GM18520 (cell line): ENCODE measurements at regions not wholly inside any gene's neighbourhood (a gene's known extent, or its start where the extent isn't known, plus 50 kb on each side); places are given as distances from the start of the nearest gene placed in this dataset.

ENCODE experiments used
- ATAC-seq: cut with Tn5 transposase; IDR thresholded peaks from one replicate; pipeline ENCODE4 v1.9.1; 2021; ENCODE audit not compliant: unreplicated experiment

GRCh38 chr9:107650995-107651394 lies 161.4 kb upstream of the KLF4 start:
- ATAC-seq: no peak

DNA sequence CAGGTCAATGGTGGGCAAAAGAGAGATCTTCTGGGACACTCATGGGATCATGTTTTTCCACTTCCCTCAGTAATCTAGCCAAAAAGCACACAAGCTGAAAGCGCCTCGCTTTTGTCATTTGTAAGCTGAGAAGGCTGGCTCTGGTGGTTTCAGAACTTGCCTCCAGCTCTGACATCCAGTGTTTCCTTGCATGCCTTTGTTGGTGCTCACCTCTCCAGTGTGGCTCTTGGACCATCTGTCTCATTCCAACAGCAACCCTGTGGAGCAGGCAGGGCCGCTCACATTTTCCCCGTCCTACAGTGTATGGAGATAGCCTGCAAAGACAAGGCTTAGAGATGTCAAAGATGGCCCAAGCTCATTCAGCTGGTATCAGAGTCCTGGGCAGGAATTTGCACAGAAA lies 160.8 kb upstream of the KLF4 start:
- no peak for ATAC-seq

- ATAC-seq: no peak
These were observed 158.7 kb upstream of the KLF4 start for GRCh38 chr9:107648153-107648715.

GRCh38 chr9:107647611-107648010 lies 158.0 kb upstream of the KLF4 start:
- ATAC-seq: no peak

DNA sequence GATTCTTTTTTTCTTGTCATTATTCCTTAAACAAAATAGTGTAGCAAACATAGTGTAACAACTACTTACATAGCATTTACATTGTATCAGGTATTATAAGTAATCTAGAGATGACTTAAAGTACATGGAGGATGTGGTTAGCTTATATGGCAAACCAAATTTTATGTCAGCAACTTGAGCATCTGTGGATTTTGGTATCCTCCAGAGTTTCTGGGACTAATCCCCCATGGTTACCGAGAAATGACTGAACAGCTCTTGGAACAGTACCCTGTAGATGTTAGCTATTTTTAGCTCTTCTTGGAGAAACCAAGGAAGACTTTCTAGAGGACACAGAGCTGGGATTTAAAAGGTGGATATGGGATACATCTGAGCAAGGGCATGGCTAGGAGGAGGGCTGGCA lies 157.6 kb upstream of the KLF4 start:
- ATAC-seq: no peak

DNA sequence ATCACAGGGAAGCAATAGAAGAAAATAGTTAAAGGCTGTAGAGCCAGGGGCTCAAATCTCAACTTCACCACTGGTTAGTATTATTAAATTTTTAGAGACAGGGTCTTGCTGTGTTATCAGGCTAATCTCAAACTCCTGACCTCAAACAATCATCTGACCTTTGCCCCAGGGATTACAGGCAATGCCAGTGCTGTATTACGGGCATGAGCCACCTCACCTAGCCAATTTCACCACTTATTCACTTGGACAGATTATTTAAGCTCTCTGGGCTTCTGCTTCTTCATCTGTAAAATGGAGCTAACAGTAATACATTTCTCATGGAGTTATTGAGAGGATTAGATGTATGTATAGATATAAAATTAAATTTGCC lies 155.9 kb upstream of the KLF4 start:
- no peak for ATAC-seq

DNA sequence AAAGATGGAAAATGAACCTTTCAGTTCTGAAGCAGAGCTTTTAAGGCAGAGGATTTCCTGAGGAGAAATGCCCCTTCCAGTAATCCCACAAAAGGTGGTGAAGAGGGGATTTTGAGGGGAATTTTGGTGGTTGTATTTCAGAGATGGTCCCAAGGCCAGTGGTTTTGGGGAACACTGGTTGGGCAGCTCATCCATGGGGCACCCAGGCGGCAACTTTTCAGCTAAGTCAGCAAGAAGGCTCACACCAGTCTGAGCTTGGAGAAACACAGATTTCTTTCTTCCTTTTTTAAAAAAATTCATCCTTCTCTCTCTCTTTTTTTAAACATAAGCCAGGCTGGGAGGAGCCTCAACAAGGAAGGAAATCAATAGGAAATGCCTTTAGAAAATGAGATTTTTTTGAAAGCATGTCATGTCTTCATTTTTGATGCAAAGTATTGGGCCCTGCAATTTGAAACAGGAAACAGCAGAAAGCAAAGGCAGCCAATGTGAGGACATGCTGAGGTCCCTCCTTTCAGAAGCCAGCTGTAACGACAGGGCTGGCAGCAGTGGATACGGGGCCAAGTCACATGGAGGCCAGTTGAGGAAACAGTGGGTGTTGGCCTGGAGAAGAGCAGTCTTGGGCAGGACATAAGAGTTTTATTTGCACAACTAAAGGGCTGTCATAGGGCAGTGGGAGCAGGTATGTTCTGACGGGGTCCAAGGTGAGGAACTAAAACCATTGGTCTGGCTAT lies 155.3 kb upstream of the KLF4 start:
- ATAC-seq: no peak

GRCh38 chr9:107639426-107639825 lies 149.9 kb upstream of the KLF4 start:
- ATAC-seq: no peak

DNA sequence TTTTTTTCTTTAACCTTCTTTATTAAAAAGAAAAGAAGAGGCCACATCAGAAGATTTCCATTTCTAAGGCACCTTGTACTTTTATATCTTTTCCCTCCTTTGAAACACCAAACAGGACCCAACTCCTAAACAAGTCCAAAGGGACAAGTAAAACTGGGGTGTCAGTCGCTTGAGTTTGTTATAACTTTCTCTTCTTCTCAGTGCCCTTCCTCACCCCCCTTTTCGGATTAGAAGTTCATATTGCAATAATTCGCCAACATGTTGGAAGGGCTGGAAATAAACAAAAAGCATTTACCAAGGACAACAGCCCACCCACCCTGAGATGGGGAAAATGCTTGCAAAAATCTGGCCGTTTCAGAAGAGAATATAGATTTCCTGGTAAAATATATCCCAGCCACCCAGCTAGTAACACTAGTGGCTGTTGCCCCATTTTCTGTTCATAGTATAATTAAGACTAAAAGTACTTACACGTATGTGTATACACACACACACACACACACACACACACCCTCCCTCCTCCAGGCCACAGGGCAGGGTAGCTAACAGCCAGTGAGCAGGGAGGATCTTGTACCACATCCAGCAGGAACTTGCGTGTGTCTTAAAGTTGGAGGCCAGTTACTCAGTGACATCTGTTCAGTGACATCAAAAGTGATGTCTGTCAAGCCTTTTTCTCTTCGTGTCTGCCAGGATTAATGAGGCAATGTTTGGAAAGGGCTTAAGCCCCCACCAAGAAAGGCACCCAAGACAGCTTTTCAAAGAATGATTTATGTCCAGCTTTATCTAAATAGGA lies 149.1 kb upstream of the KLF4 start:
- no peak for ATAC-seq

DNA sequence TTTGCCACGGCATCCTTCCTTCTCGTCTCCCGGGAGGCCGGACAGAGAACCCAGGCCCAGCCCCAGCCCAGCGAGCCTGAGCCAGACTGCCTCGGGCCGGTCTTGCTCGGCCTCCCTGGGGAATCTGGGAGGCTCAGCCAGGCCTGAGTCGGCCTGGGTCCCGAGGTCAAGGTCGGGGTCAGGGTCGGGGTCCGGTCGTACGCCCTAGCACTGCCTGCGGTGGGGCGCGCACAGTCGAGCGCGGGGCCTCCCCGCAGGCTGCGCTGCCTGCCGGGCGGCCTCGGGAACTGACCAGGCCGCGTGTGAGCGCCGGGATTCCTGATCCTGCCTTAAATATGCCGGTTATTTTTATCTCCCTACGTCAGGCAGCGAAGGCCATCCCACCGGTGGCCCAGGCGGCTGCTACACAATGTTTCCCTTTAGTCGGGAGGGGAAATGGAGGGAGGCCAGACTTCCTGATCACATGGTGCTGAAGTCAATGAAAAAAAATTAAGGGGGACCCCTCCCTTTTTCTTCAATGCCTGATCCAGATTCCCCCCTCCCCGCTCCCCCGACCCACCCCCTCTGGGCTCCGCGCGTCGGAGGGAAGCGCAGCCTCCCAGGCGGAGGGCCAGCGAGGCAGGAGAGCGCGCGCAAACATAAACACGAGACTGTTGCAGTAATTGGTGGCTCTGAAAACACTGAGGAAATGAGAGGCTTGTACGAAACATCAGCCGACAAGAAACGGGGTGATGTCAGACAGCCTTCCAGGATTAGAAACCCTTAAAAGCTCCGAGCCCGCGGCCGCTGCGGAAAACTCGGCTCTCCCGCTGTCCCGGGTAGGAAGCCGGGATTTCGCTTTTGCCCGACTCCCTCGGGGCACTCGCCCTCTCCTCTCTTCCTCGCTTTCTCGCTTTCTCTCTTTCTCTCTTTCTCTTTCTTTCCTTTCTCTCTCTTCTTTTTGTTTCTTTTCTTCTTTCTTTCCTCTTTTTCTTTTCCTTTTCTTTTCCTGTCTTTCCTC lies 148.2 kb upstream of the KLF4 start:
- ATAC-seq: no peak

GRCh38 chr9:107636571-107637381 lies 147.2 kb upstream of the KLF4 start:
- no peak for ATAC-seq

DNA sequence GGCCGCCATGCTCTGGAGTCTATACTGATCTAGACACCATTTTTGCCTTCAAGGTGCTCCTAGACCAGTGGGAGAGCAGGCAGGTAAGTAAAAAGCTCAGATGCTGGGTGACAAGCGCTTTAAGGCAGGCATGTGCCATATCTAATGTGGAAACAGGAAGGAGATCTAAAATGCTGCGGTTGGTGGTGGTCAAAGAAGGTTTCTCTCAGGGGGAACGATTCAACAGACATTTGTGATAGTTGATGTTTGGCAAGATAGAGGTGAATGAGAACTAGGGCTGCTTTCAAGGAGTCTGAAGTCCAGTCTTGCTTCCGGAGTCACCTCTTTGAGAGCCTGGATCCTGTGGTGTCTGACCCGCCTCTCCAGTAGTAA lies 146.2 kb upstream of the KLF4 start:
- ATAC-seq: no peak

DNA sequence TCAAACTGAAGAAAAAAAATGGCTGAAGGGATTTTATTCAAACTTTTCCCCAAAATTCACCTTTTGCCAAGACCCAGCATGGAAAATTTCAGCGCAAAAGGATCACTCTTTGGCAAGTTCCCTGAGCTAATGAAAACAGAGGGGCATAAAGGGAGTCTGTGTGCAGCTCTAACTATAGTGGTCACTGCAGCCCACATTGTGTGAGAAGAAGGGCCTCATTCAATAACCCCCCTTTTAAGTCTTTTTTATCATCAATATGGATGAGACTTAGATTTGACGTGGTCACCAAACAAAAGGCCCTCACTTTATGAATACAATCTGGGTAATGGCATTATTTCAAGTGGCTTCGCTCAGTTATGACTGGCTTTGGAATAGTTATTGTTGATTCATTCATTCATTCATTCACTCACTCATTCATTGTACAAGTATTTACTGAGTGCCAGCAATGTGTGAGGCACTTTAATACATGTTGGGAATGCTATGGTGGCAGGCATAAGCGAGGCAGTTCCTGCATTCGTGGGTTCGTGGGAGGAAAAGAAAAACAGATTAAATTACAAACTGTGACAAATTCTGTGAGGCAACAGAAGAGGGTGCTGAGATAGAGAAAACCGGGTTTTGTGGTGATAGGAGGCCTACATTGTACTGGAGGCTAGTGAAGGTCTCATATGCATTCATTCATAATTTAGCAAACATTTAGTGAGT lies 145.7 kb upstream of the KLF4 start:
- no peak for ATAC-seq

DNA sequence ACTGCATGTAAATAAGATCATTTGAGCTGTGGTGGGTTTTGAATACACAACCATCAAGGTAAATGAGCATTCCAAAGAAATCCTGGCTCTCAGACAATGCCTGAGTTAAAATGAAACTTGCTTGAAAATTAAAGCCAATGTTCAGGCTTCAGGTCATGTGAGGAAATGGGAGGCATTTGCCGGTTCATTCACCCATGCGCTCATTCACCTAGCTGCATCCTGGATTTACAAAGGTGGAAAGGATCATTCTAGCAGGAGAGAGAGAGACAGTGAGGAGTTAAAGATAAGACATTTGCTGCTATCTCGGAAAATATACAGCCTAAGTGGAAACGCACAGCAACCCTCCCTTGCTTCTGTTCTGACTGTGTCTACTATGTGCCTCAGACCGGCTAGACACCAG lies 143.8 kb upstream of the KLF4 start:
- ATAC-seq: no peak

GRCh38 chr9:107632661-107633060 lies 143.1 kb upstream of the KLF4 start:
- no peak for ATAC-seq

DNA sequence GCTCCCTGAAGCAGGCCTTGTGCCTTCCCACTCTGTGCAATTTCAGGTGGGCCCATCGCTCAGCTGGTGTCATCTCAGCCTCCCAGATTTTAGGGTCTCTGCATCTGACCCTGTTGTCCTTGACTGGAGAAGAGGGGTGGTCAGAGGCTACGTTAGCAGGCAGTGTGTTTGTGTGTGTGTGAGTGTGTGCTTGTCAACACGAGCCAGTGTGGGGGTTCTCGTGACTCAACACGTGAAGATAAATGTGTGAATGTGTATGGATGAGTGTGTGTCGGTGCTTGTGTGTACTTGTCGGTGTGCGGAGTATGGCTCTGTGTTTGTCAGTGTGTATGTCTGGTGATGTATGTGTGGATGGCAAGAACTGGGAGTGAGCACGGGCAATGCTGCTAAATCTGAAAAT lies 142.6 kb upstream of the KLF4 start:
- ATAC-seq: no peak

GRCh38 chr9:107631788-107632187 lies 142.2 kb upstream of the KLF4 start:
- ATAC-seq: no peak

- no peak for ATAC-seq
These were observed 140.6 kb upstream of the KLF4 start for GRCh38 chr9:107630156-107630555.

GRCh38 chr9:107628444-107628843 lies 138.9 kb upstream of the KLF4 start:
- ATAC-seq: no peak

DNA sequence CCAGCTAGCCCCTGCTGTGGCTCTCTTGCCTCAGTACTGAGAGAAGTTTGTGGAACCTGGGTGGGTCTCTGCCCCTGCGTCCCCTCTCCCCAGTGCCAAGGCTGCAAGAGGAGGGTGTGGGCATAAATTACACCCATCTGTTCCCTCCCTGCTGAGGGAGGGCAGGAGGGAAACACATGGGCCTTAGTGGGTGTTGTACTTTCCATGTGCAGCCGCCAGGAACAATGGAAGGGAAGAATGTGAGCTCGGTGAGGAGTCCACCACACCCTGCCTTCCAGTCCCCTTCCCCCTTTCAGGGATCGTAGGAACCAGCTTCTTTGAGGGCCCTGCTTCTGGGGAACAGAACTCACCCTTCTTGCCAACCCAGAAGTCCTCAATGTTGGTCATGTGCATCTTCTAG lies 138.2 kb upstream of the KLF4 start:
- no peak for ATAC-seq
